ENCODE measurements at regions not wholly inside any gene's neighbourhood (a gene's known extent, or its start where the extent isn't known, plus 50 kb on each side); places are given as distances from the start of the nearest gene placed in this dataset.

GRCh38 chr5:117393125-117393524 is 818.5 kb upstream of the SEMA6A start:
- no peak for TF ChIP-seq CTCF (IDR thresholded peaks at IDR 0.05; ENCODE audit: extremely low read depth in 1 of 2, insufficient read depth in 1 of 2, low read depth in 1 of 2, low read length in 2 of 2)
- no peak for TF ChIP-seq POLR2AphosphoS5 (IDR thresholded peaks at IDR 0.05; ENCODE audit: insufficient read depth, low read depth, low read length)
